Gastroesophageal sphincter (tissue), 4 donors: ENCODE measurements at regions not wholly inside any gene's neighbourhood (a gene's known extent, or its start where the extent isn't known, plus 50 kb on each side); places are given as distances from the start of the nearest gene placed in this dataset.

Experiments used
- ATAC-seq: fragments of 150-250 bp; one replicate; pipeline ENCODE4 v1.9.1; 2016; ENCODE audit warnings: mild to moderate bottlenecking, moderate library complexity
- H3K27ac ChIP-seq, 4 donors: fragments of 200-600 bp; sonication (generic) in 3 of 4; 1 replicate in 3 of 4; 2 replicates in 1 of 4; pipeline ENCODE4 v1.5.1; 2016 to 2019
- H3K27me3 ChIP-seq: fragments of 200-600 bp; sonication (generic); one replicate; pipeline ENCODE4 v1.5.1; 2019
- H3K36me3 ChIP-seq, 2 donors: fragments of 200-600 bp; sonication (generic); one replicate each; pipeline ENCODE4 v1.5.1; 2019; ENCODE audit warnings: control low read depth in 1 of 2
- H3K4me1 ChIP-seq, 3 donors: fragments of 200-600 bp; sonication (generic); 1 replicate in 2 of 3; 2 replicates in 1 of 3; pipeline ENCODE4 v1.5.1; 2016 to 2019; ENCODE audit warnings: control low read depth in 2 of 3
- H3K4me3 ChIP-seq, 2 donors: fragments of 200-600 bp; sonication (generic); one replicate each; pipeline ENCODE4 v1.5.1; 2019; ENCODE audit warnings: mild to moderate bottlenecking in 1 of 2, moderate library complexity in 1 of 2
- H3K9me3 ChIP-seq, 3 donors: fragments of 200-600 bp; sonication (generic); one replicate each; pipeline ENCODE4 v1.5.1; 2017 to 2019; ENCODE audit warnings: control low read depth in 2 of 3
- CTCF ChIP-seq, 4 experiments: fragments of 200-600 bp in 2 of 4; fragments of 450-650 bp in 2 of 4; sonication (generic) in 1 of 4; IDR thresholded peaks; one replicate each; pipeline ENCODE4 v1.5.1; 2017 to 2019; ENCODE audit warnings: antibody characterized with exemption in 4 of 4, mild to moderate bottlenecking in 2 of 4, moderate library complexity in 2 of 4
- EP300 ChIP-seq: sonication (generic); formaldehyde crosslinking; IDR thresholded peaks from one replicate; pipeline ENCODE4 v1.6.1; 2017; ENCODE audit warnings: antibody characterized with exemption, mild to moderate bottlenecking
- POLR2A ChIP-seq, 2 donors: fragments of 450-650 bp; IDR thresholded peaks; one replicate each; pipeline ENCODE4 v1.6.1; 2017; ENCODE audit warnings: antibody characterized with exemption in 2 of 2, mild to moderate bottlenecking in 2 of 2, moderate library complexity in 1 of 2
- POLR2AphosphoS5 ChIP-seq: sonication (generic); formaldehyde crosslinking; IDR thresholded peaks from one replicate; pipeline ENCODE4 v1.6.1; 2017; ENCODE audit warnings: antibody characterized with exemption
- WGBS, 2 donors: methylation state at CpG; one replicate each; pipeline ENCODE4 v1.1.5; 2018; ENCODE audit warnings: low coverage in 1 of 2; 5-methylcytosine and 5-hydroxymethylcytosine counted together

GRCh38 chr4:43130228-43131021 is 237.9 kb downstream of the GRXCR1 start:
- Histone ChIP-seq H3K9me3 (no peaks in the 10 kb centered on the region), H3K27me3 (no peaks in the 10 kb centered on the region), H3K4me1 (no peaks in the 10 kb centered on the region), H3K36me3 (no peaks in the 10 kb centered on the region), H3K27ac (no peak overlapping the region), H3K4me3 (no peak overlapping the region)
- TF ChIP-seq EP300 (no peak), POLR2A (IDR thresholded peaks at IDR 0.05) (no peak), POLR2AphosphoS5 (no peak), CTCF (IDR thresholded peaks at IDR 0.05) (no peak)
- no peak for ATAC-seq
- 71 to 72% methylated on average over 6 to 11 of the region's 11 CpGs for WGBS, 2 donors

- H3K36me3 ChIP-seq = no peaks in the 10 kb centered on the region
- H3K27ac ChIP-seq = no peak overlapping the region
- TF ChIP-seq CTCF (IDR thresholded peaks at IDR 0.05) (peak; percentile 18 to 56 (median 25)), POLR2A (IDR thresholded peaks at IDR 0.05) (no peak)
- no peaks in the 10 kb centered on the region for H3K27me3 ChIP-seq
- no peaks in the 10 kb centered on the region for H3K4me1 ChIP-seq
- no peaks in the 10 kb centered on the region for H3K9me3 ChIP-seq
- 27 to 34% methylated on average over 11 of the region's 11 CpGs for WGBS, 2 donors
- no peak overlapping the region for H3K4me3 ChIP-seq
- ATAC-seq = no peak
Measured at GRCh38 chr4:43132010-43132582, 239.6 kb downstream of the GRXCR1 start.

GRCh38 chr4:43133566-43133965 is 241.1 kb downstream of the GRXCR1 start:
- Histone ChIP-seq H3K36me3 (no peaks in the 10 kb centered on the region), H3K4me3 (no peak overlapping the region), H3K27ac (no peak overlapping the region), H3K4me1 (no peaks in the 10 kb centered on the region), H3K9me3 (no peaks in the 10 kb centered on the region), H3K27me3 (no peaks in the 10 kb centered on the region)
- TF ChIP-seq POLR2AphosphoS5 (no peak), CTCF (IDR thresholded peaks at IDR 0.05) (no peak), POLR2A (IDR thresholded peaks at IDR 0.05) (no peak), EP300 (no peak)
- 56 to 75% methylated on average over 4 to 6 of the region's 6 CpGs for WGBS, 2 donors
- no peak for ATAC-seq

GRCh38 chr4:43136752-43137151 is 244.2 kb downstream of the GRXCR1 start:
- no peaks in the 10 kb centered on the region for H3K9me3 ChIP-seq
- H3K4me3 ChIP-seq = no peak overlapping the region
- 65 to 88% methylated on average over 1 of the region's 1 CpG for WGBS, 2 donors
- no peaks in the 10 kb centered on the region for H3K4me1 ChIP-seq
- ATAC-seq = no peak
- H3K27ac ChIP-seq = no peak overlapping the region
- no peaks in the 10 kb centered on the region for H3K36me3 ChIP-seq
- no peaks in the 10 kb centered on the region for H3K27me3 ChIP-seq
- TF ChIP-seq EP300 (no peak), CTCF (IDR thresholded peaks at IDR 0.05) (no peak), POLR2A (IDR thresholded peaks at IDR 0.05) (no peak), POLR2AphosphoS5 (no peak)

GRCh38 chr4:43146198-43146597 is 253.7 kb downstream of the GRXCR1 start:
- no peaks in the 10 kb centered on the region for H3K9me3 ChIP-seq
- ATAC-seq = no peak
- no peaks in the 10 kb centered on the region for H3K36me3 ChIP-seq
- H3K4me3 ChIP-seq = no peak overlapping the region
- no peak overlapping the region for H3K27ac ChIP-seq
- TF ChIP-seq EP300 = no peak
- TF ChIP-seq CTCF (IDR thresholded peaks at IDR 0.05) = no peak
- no peak for TF ChIP-seq POLR2A (IDR thresholded peaks at IDR 0.05)
- no peak for TF ChIP-seq POLR2AphosphoS5
- H3K4me1 ChIP-seq = no peaks in the 10 kb centered on the region
- H3K27me3 ChIP-seq = no peaks in the 10 kb centered on the region
- WGBS, 2 donors = 54 to 75% methylated on average over 2 to 3 of the region's 3 CpGs
